ENCODE measurements at regions not wholly inside any gene's neighbourhood (a gene's known extent, or its start where the extent isn't known, plus 50 kb on each side); places are given as distances from the start of the nearest gene placed in this dataset.

DNA sequence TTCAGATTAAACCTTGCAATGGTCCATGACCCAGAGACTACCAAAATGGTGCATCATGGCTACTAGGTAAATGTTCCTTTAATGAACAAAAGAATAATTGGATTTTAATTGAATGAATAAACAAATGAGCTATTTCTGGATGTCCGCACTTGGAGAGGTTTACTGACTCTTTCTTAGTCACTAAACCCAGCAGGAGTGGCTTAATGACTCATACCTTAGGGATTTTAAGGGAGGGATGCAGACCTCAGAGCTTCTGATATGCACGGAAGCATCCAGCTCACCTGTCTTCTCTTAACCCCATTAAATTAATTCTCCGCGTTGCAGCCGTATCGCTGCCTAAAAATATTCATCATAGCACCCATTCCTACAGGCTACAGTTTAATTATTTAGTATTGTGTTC lies 970.0 kb upstream of the SLC35B3 start:
- Mint-ChIP-seq H3K4me1 (no peaks in the 10 kb centered on the region), H3K36me3 (no peaks in the 10 kb centered on the region), H3K27ac (no peak overlapping the region), H3K9me3 (peaks cover 0 to 3% (median 0%) of the 10 kb centered on the region in 7 donors), H3K27me3 (ENCODE audit: low read depth in 3 of 3) (peaks cover 0 to 3% (median 2%) of the 10 kb centered on the region in 3 donors), H3K4me3 (no peak overlapping the region)
- Histone ChIP-seq H3K27ac (ENCODE audit: low read depth in 1 of 2, low read length in 2 of 2) (no peak overlapping the region), H3K9ac (ENCODE audit: insufficient read depth, low read length, poor library complexity, severe bottlenecking) (no peak overlapping the region), H2AFZ (ENCODE audit: insufficient read depth, low read depth, low read length, poor library complexity, severe bottlenecking) (no peak overlapping the region), H3K4me1 (ENCODE audit: control insufficient read depth in 1 of 2, insufficient read depth in 2 of 2, low read length in 2 of 2) (no peaks in the 10 kb centered on the region), H4K20me1 (ENCODE audit: insufficient read depth, low read length) (no peaks in the 10 kb centered on the region), H3K9me3 (replicated peaks in 1 of 2; ENCODE audit: control insufficient read depth in 1 of 2, insufficient read depth in 1 of 2, low read length in 2 of 2) (no peaks in the 10 kb centered on the region), H3K4me2 (replicated peaks; ENCODE audit: extremely low read depth, low read length, poor library complexity, severe bottlenecking) (no peak overlapping the region), H3K27me3 (ENCODE audit: control insufficient read depth in 2 of 2, insufficient read depth in 2 of 2, low read length in 2 of 2) (no peaks in the 10 kb centered on the region), H3K36me3 (replicated peaks in 1 of 2; ENCODE audit: control insufficient read depth in 1 of 2, insufficient read depth in 2 of 2, low read length in 2 of 2) (no peaks in the 10 kb centered on the region), H3K79me2 (ENCODE audit: insufficient read depth, low read length) (no peaks in the 10 kb centered on the region), H3K4me3 (replicated peaks in 1 of 3; ENCODE audit: low read depth in 2 of 3, low read length in 3 of 3) (no peak overlapping the region)
- no CpG with 5 or more reads among the region's 6 CpGs for WGBS (ENCODE audit: insufficient coverage)
- intact Hi-C loops (cut with micrococcal nuclease), result no loop called here
- DNase-seq, result no peak
- TF ChIP-seq, protein P1, sequence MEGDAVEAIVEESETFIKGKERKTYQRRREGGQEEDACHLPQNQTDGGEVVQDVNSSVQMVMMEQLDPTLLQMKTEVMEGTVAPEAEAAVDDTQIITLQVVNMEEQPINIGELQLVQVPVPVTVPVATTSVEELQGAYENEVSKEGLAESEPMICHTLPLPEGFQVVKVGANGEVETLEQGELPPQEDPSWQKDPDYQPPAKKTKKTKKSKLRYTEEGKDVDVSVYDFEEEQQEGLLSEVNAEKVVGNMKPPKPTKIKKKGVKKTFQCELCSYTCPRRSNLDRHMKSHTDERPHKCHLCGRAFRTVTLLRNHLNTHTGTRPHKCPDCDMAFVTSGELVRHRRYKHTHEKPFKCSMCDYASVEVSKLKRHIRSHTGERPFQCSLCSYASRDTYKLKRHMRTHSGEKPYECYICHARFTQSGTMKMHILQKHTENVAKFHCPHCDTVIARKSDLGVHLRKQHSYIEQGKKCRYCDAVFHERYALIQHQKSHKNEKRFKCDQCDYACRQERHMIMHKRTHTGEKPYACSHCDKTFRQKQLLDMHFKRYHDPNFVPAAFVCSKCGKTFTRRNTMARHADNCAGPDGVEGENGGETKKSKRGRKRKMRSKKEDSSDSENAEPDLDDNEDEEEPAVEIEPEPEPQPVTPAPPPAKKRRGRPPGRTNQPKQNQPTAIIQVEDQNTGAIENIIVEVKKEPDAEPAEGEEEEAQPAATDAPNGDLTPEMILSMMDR (IDR thresholded peaks at IDR 0.05), result no peak

GRCh38 chr6:9404351-9405146 lies 969.2 kb upstream of the SLC35B3 start:
- Mint-ChIP-seq H3K4me1 (no peaks in the 10 kb centered on the region), H3K27ac (peak overlapping the region in 1 of 7 donors; percentile 48), H3K27me3 (ENCODE audit: low read depth in 3 of 3) (peaks cover 0 to 6% (median 5%) of the 10 kb centered on the region in 3 donors), H3K36me3 (no peaks in the 10 kb centered on the region), H3K9me3 (peaks cover 0 to 3% (median 0%) of the 10 kb centered on the region in 7 donors), H3K4me3 (no peak overlapping the region)
- Histone ChIP-seq H3K4me2 (replicated peaks; ENCODE audit: extremely low read depth, low read length, poor library complexity, severe bottlenecking) (no peak overlapping the region), H3K27me3 (ENCODE audit: control insufficient read depth in 2 of 2, insufficient read depth in 2 of 2, low read length in 2 of 2) (no peaks in the 10 kb centered on the region), H2AFZ (ENCODE audit: insufficient read depth, low read depth, low read length, poor library complexity, severe bottlenecking) (no peak overlapping the region), H3K9ac (ENCODE audit: insufficient read depth, low read length, poor library complexity, severe bottlenecking) (no peak overlapping the region), H3K79me2 (ENCODE audit: insufficient read depth, low read length) (no peaks in the 10 kb centered on the region), H3K27ac (ENCODE audit: low read depth in 1 of 2, low read length in 2 of 2) (no peak overlapping the region), H3K4me3 (replicated peaks in 1 of 3; ENCODE audit: low read depth in 2 of 3, low read length in 3 of 3) (no peak overlapping the region), H3K9me3 (replicated peaks in 1 of 2; ENCODE audit: control insufficient read depth in 1 of 2, insufficient read depth in 1 of 2, low read length in 2 of 2) (no peaks in the 10 kb centered on the region), H3K4me1 (ENCODE audit: control insufficient read depth in 1 of 2, insufficient read depth in 2 of 2, low read length in 2 of 2) (no peaks in the 10 kb centered on the region), H3K36me3 (replicated peaks in 1 of 2; ENCODE audit: control insufficient read depth in 1 of 2, insufficient read depth in 2 of 2, low read length in 2 of 2) (no peaks in the 10 kb centered on the region), H4K20me1 (ENCODE audit: insufficient read depth, low read length) (no peaks in the 10 kb centered on the region)
- 67% methylated on average over 3 of the region's 10 CpGs for whole genome bisulfite sequencing (ENCODE audit: insufficient coverage)
- intact Hi-C loops (cut with micrococcal nuclease), result no loop called here
- no peak for DNase-seq
- TF ChIP-seq, protein P1 (IDR thresholded peaks at IDR 0.05), result no peak
